Mesenchymal stem cell (in vitro differentiated cells and primary cell): ENCODE measurements at regions not wholly inside any gene's neighbourhood (a gene's known extent, or its start where the extent isn't known, plus 50 kb on each side); places are given as distances from the start of the nearest gene placed in this dataset.

Experiments
- DNase-seq: peaks from one replicate; pipeline ENCODE4 v3.0.0-alpha.2; 2013
- H2AFZ ChIP-seq: one replicate; pipeline ENCODE4 v1.6.1; 2013; ENCODE audit warnings: low read depth, mild to moderate bottlenecking, control low read depth, inconsistent platforms, low read length, moderate library complexity
- H2AK5ac ChIP-seq: 2 replicates; pipeline ENCODE4 v1.6.1; 2013; ENCODE audit warnings: low read length, moderate library complexity, mild to moderate bottlenecking, inconsistent platforms; ENCODE audit not compliant: severe bottlenecking
- H2BK120ac ChIP-seq: one replicate; pipeline ENCODE4 v1.6.1; 2013; ENCODE audit warnings: low read depth, mild to moderate bottlenecking, inconsistent platforms, low read length, moderate library complexity
- H2BK12ac ChIP-seq, 2 experiments: one replicate each; pipeline ENCODE4 v1.6.1; 2013; ENCODE audit warnings: inconsistent platforms in 2 of 2, low read length in 2 of 2, mild to moderate bottlenecking in 2 of 2, moderate library complexity in 2 of 2, control low read depth in 1 of 2
- H2BK15ac ChIP-seq: one replicate; pipeline ENCODE4 v1.6.1; 2013; ENCODE audit warnings: mild to moderate bottlenecking, low read depth, inconsistent platforms; ENCODE audit not compliant: poor library complexity, severe bottlenecking
- H2BK5ac ChIP-seq: 2 replicates; pipeline ENCODE4 v1.6.1; 2013; ENCODE audit warnings: low read depth, mild to moderate bottlenecking, low read length, control low read depth, inconsistent platforms; ENCODE audit not compliant: poor library complexity, severe bottlenecking
- H3K14ac ChIP-seq, 2 experiments: one replicate each; pipeline ENCODE4 v1.6.1; 2013; ENCODE audit warnings: inconsistent platforms in 2 of 2, low read length in 2 of 2, control low read depth in 1 of 2, mild to moderate bottlenecking in 1 of 2, moderate library complexity in 1 of 2
- H3K18ac ChIP-seq, 2 experiments: one replicate each; pipeline ENCODE4 v1.6.1; 2013; ENCODE audit warnings: inconsistent platforms in 2 of 2, low read length in 2 of 2, control low read depth in 1 of 2, low read depth in 1 of 2, mild to moderate bottlenecking in 1 of 2
- H3K23ac ChIP-seq, 2 experiments: one replicate each; pipeline ENCODE4 v1.6.1; 2013; ENCODE audit warnings: inconsistent platforms in 2 of 2, low read length in 2 of 2, mild to moderate bottlenecking in 2 of 2, moderate library complexity in 2 of 2, control low read depth in 1 of 2
- H3K27ac ChIP-seq: 2 replicates; pipeline ENCODE4 v1.5.1; 2013; ENCODE audit warnings: mild to moderate bottlenecking, moderate library complexity, low read length, control low read depth, inconsistent platforms; ENCODE audit not compliant: poor library complexity, severe bottlenecking
- H3K27me3 ChIP-seq, 2 experiments: 2 replicates each; pipeline versions ENCODE4 v1.6.1 to v1.7.0; 2013; ENCODE audit warnings: low read length in 2 of 2, mild to moderate bottlenecking in 2 of 2, moderate library complexity in 2 of 2, control low read depth in 1 of 2, inconsistent platforms in 1 of 2; ENCODE audit not compliant: control insufficient read depth in 1 of 2, insufficient read depth in 1 of 2
- H3K36me3 ChIP-seq, 2 experiments: 2 replicates each; pipeline versions ENCODE4 v1.6.1 to v1.7.0; 2013; ENCODE audit warnings: low read length in 2 of 2, control low read depth in 1 of 2, inconsistent platforms in 1 of 2, low read depth in 1 of 2, mild to moderate bottlenecking in 1 of 2; ENCODE audit not compliant: insufficient read depth in 2 of 2, control insufficient read depth in 1 of 2
- H3K4ac ChIP-seq, 2 experiments: one replicate each; pipeline ENCODE4 v1.6.1; 2013; ENCODE audit warnings: inconsistent platforms in 2 of 2, low read length in 2 of 2, mild to moderate bottlenecking in 2 of 2, moderate library complexity in 2 of 2, control low read depth in 1 of 2, low read depth in 1 of 2
- H3K4me1 ChIP-seq: 2 replicates; pipeline ENCODE4 v1.6.1; 2013; ENCODE audit warnings: low read depth, low read length, control low read depth; ENCODE audit not compliant: control insufficient read depth, insufficient read depth
- H3K4me2 ChIP-seq: 2 replicates; pipeline ENCODE4 v1.6.1; 2013; ENCODE audit warnings: low read length, mild to moderate bottlenecking, inconsistent platforms; ENCODE audit not compliant: poor library complexity, severe bottlenecking
- H3K4me3 ChIP-seq, 2 experiments: 2 replicates each; pipeline versions ENCODE4 v1.5.1 to v1.7.0; 2013; ENCODE audit warnings: low read length in 2 of 2, mild to moderate bottlenecking in 2 of 2, control low read depth in 1 of 2, low read depth in 1 of 2; ENCODE audit not compliant: insufficient read depth in 1 of 2
- H3K79me1 ChIP-seq: replicated peaks from 2 replicates; pipeline ENCODE4 v1.6.1; 2013; ENCODE audit warnings: mild to moderate bottlenecking, control low read depth, low read length, inconsistent platforms; ENCODE audit not compliant: poor library complexity, severe bottlenecking
- H3K9ac ChIP-seq: 2 replicates; pipeline ENCODE4 v1.7.0; 2013; ENCODE audit warnings: mild to moderate bottlenecking, low read length, moderate library complexity
- H3K9me3 ChIP-seq: 2 replicates; pipeline ENCODE4 v1.7.0; 2013; ENCODE audit warnings: mild to moderate bottlenecking, low read length; ENCODE audit not compliant: control insufficient read depth
- H4K8ac ChIP-seq: one replicate; pipeline ENCODE4 v1.6.1; 2013; ENCODE audit warnings: inconsistent platforms, mild to moderate bottlenecking, low read length, moderate library complexity
- H4K91ac ChIP-seq: one replicate; pipeline ENCODE4 v1.6.1; 2013; ENCODE audit warnings: mild to moderate bottlenecking, low read length, inconsistent platforms
- WGBS: methylation state at CpG from one replicate; pipeline ENCODE4 v1.1.7; 2013; ENCODE audit warnings: mixed read lengths; 5-methylcytosine and 5-hydroxymethylcytosine counted together

DNA sequence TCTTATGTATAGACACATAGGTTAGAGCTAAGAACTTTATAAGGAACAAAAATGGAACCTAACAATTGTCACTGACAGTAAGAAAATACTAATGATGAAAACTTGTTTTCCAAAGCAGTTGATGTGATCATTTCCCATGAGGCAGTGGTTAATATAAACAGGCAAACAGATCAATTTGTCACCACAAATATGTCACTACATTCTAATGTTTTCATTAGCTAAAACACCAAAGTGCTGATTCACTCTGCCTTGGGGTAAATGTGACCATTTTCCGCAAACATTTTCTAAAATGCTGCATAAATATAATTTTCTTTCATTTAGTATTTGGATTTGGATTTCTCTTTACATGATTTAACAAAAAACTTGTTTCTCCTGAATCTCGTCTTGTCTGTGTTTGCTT, 408.9 kb upstream of the CTSO start:
- no peak overlapping the region for H3K4me3 ChIP-seq
- peak; percentile 54 for DNase-seq

DNA sequence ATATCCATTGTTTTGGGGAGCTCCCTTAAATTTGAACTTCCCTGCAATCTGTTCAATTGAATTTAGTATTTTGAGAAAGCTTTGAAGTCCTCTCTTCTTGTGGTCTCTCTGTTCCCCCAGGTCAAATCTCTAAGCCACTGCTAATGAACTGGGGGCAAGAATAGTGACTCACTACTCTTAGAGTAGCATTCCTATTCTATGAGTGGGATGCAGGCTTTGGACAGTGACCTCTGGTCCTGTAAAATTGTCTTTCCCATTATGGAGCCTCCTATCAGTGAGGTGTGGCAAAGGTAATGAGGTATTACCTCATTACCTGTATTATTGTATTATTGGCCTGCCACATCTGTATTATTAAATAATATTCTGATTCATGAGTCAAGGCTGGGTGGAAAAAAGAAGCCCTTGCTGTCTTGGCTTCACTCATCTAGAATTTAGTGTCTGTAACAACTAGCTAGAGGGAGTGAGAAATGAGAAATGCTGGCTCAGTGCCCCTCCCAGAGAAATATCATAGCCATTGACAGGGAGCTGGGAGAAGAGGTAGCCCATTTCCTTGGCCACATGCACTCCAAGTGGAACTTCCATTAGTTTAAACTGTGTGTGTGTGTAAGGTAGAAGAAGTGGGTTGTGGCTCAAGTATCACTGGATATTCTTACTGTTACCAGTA, 393.9 kb upstream of the CTSO start:
- Histone ChIP-seq H3K79me1 (no peaks in the 10 kb centered on the region), H3K4me3 (no peak overlapping the region), H3K4me2 (no peak overlapping the region), H3K27ac (peak overlapping the region; percentile 60), H3K9me3 (no peaks in the 10 kb centered on the region), H4K91ac (no peak overlapping the region), H2AK5ac (peak overlapping the region; percentile 19), H3K14ac (no peak overlapping the region), H2BK12ac (peak overlapping the region in 1 of 2 experiments; percentile 6), H3K23ac (no peak overlapping the region), H2BK120ac (peak overlapping the region; percentile 19), H3K9ac (no peak overlapping the region), H3K27me3 (no peaks in the 10 kb centered on the region), H2AFZ (no peak overlapping the region), H3K18ac (peak overlapping the region; percentile 48 to 70), H2BK5ac (peak overlapping the region; percentile 57), H3K36me3 (no peaks in the 10 kb centered on the region), H3K4me1 (no peaks in the 10 kb centered on the region), H2BK15ac (no peak overlapping the region), H4K8ac (peak overlapping the region; percentile 60), H3K4ac (no peak overlapping the region)
- DNase-seq, result peak; percentile 68

More for the DNA sequence above, 408.9 kb upstream of the CTSO start:
- Histone ChIP-seq H3K27me3 (no peaks in the 10 kb centered on the region), H3K4me2 (no peak overlapping the region), H3K36me3 (no peaks in the 10 kb centered on the region), H3K9ac (no peak overlapping the region), H4K91ac (no peak overlapping the region), H3K9me3 (no peaks in the 10 kb centered on the region), H2BK5ac (no peak overlapping the region), H2BK15ac (no peak overlapping the region), H4K8ac (no peak overlapping the region), H2AFZ (no peak overlapping the region), H3K4me1 (no peaks in the 10 kb centered on the region), H2BK12ac (no peak overlapping the region), H3K27ac (no peak overlapping the region), H3K18ac (no peak overlapping the region), H3K4ac (no peak overlapping the region), H3K14ac (no peak overlapping the region), H2BK120ac (no peak overlapping the region), H3K79me1 (no peaks in the 10 kb centered on the region), H3K23ac (no peak overlapping the region), H2AK5ac (no peak overlapping the region)
- no CpG with 5 or more reads among the region's 2 CpGs for WGBS

DNA sequence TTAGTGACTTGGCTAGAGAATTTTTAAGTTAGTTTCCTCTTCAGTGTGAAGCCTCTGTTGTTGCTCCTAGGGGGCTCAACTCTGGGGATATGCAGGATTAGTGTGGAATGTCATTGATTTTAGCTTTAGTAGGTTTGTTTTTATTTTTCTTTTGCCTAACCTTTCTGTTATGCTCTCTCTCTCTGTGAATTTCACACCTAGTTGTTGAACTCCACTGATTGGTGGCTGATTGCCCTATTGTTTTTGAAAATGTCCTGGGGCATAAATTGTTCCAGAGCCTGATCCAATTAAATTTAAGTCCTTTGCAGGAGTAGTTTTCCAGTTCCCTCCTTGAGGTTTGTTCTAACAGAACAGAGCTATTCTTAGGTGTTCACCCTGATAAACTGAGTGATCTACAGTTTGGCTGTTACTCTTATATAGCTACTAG, 393.3 kb upstream of the CTSO start:
- H3K4me2 ChIP-seq, result no peak overlapping the region
- no peak overlapping the region for H2BK120ac ChIP-seq
- H3K9ac ChIP-seq, result no peak overlapping the region
- no peak overlapping the region for H3K4me3 ChIP-seq
- no peak overlapping the region for H3K14ac ChIP-seq
- H2BK15ac ChIP-seq, result no peak overlapping the region
- H3K79me1 ChIP-seq, result no peaks in the 10 kb centered on the region
- no peak overlapping the region for H3K4ac ChIP-seq
- no peaks in the 10 kb centered on the region for H3K36me3 ChIP-seq
- no peak overlapping the region for H2BK12ac ChIP-seq
- no peak overlapping the region for H3K23ac ChIP-seq
- H4K91ac ChIP-seq, result no peak overlapping the region
- H2AFZ ChIP-seq, result no peak overlapping the region
- H3K9me3 ChIP-seq, result no peaks in the 10 kb centered on the region
- no peak overlapping the region for H4K8ac ChIP-seq
- H3K27me3 ChIP-seq, result no peaks in the 10 kb centered on the region
- peak overlapping the region; percentile 60 for H3K27ac ChIP-seq
- no peak for DNase-seq
- H2AK5ac ChIP-seq, result no peak overlapping the region
- H2BK5ac ChIP-seq, result no peak overlapping the region
- H3K4me1 ChIP-seq, result no peaks in the 10 kb centered on the region
- no peak overlapping the region for H3K18ac ChIP-seq

DNA sequence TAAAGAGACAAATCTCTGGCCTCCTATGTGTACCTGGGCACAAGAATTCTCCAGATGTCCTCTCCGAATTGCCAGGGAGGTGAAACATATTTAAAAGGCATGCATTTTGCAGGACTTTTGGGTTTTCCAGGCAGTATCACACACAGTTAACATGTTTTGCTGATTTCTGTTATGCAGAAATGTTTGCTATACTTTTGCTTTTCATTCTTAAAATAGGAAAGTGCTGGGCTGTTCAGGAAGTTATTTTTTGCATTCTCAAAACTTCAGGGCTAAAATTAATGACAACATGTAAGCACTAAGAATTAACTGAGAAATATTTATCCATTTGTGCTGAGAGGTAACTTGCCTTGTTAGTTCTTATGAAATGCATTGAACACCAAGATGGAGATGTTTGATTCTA, 390.7 kb upstream of the CTSO start:
- Histone ChIP-seq H3K36me3 (no peaks in the 10 kb centered on the region), H3K4me1 (no peaks in the 10 kb centered on the region), H3K9ac (no peak overlapping the region), H3K18ac (no peak overlapping the region), H3K4me3 (no peak overlapping the region), H2BK120ac (no peak overlapping the region), H2AK5ac (no peak overlapping the region), H2BK12ac (no peak overlapping the region), H3K23ac (no peak overlapping the region), H4K8ac (no peak overlapping the region), H3K9me3 (no peaks in the 10 kb centered on the region), H3K14ac (no peak overlapping the region), H3K4ac (no peak overlapping the region), H3K4me2 (no peak overlapping the region), H2BK15ac (no peak overlapping the region), H3K79me1 (no peaks in the 10 kb centered on the region), H4K91ac (no peak overlapping the region), H3K27me3 (no peaks in the 10 kb centered on the region), H2AFZ (no peak overlapping the region), H2BK5ac (no peak overlapping the region), H3K27ac (no peak overlapping the region)
- WGBS, result 100% methylated on average over 1 of the region's 1 CpG
- no peak for DNase-seq
